HG03457 (cell line): ENCODE measurements at regions not wholly inside any gene's neighbourhood (a gene's known extent, or its start where the extent isn't known, plus 50 kb on each side); places are given as distances from the start of the nearest gene placed in this dataset.
"Not testable (repeated sequence)": the region's sequence is repeated elsewhere in the genome, so short reads cannot be mapped to it uniquely, and the experiment has no call there.

Source experiments
- ATAC-seq: cut with Tn5 transposase; IDR thresholded peaks from one replicate; pipeline ENCODE4 v1.9.1; 2021; ENCODE audit warnings: moderate number of reproducible peaks; ENCODE audit not compliant: unreplicated experiment

DNA sequence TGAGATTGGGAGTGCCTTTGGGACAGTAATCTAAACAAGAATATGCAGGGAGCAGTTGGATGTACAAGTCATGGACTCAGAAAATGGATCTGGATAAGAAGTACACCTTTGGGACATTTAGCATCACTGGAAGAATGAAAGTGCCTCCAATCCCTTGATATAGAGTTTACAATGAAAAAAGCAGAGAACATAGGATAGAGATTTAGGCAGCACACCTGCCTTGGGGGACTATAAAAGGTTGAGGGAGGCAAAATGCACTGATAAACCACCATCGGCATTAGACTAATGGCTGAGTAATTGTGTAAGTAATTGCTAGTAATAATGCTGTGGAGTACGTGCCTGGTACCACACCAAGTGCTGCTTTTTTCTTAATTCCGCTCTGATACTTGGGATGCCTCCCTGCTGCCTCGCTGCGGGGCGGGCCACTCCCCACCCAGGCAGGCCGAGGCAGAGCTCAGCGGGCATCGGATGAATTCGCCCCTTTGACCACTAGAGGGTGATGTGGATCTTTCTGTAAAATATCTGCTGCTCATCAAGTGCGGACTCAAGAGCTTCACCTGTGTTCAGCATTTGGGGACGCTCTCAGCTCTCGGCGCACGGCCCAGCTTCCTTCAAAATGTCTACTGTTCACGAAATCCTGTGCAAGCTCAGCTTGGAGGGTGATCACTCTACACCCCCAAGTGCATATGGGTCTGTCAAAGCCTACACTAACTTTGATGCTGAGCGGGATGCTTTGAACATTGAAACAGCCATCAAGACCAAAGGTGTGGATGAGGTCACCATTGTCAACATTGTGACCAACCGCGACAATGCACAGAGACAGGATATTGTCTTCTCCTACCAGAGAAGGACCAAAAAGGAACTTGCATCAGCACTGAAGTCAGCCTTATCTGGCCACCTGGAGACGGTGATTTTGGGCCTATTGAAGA lies 99.9 kb downstream of the ANKRD18B start:
- ATAC-seq, result no peak

DNA sequence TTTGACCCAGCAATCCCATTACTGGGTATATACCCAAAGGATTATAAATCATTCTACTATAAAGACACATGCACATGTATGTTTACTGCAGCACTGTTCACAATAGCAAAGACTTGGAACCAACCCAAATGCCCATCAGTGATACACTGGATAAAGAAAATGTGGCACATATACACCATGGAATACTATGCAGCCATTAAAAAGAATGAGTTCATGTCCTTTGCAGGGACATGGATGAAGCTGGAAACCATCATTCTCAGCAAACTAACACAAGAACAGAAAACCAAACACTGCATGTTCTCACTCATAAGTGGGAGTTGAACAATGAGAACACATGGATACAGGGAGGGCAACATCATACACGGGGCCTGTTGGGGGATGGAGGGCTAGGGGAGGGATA lies 104.3 kb downstream of the ANKRD18B start:
- ATAC-seq, result not testable (repeated sequence)

DNA sequence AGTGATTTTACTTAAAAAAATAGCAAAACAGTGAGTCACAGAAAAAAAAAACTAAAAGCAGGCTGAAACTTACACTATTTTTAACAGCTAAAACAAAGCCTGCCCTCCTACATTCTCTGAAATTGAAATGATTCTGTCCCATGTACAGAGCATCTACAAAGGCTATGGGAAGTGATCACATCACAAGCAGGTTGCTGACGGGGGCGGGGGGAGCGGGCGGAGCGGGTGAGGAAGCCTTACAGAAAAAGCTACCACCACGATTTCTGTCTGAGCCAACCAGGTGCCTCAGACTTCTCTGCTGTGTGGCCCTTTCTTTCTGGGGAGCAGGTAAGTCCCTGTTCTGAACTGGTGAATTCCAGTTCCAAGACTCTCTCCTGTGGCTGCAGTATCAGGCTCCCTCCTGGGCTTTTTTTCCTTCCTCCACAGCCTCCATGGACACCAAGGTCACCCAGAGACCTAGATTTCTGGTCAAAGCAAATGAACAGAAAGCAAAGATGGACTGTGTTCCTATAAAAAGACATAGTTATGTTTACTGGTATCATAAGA lies 104.9 kb downstream of the ANKRD18B start:
- ATAC-seq, result no peak

DNA sequence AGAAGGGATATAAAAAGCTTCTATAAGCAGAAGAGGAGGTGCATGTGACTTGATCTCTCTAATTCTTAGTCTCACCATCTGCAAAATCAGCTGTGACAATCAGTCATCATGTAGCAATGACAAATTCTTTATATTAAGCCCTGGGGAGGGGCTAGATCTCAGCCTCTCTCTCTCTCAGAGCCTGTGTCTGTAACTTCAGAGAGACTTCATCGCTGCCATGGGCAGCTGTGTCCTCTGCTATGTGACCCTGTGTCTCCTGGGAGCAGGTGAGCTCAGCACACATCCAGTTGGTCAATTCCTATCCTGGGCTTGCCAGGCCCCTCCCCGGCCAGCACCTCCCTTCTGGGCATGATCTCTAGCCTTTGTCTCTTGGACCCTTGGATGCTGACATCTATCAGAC lies 109.6 kb downstream of the ANKRD18B start:
- ATAC-seq, result no peak

DNA sequence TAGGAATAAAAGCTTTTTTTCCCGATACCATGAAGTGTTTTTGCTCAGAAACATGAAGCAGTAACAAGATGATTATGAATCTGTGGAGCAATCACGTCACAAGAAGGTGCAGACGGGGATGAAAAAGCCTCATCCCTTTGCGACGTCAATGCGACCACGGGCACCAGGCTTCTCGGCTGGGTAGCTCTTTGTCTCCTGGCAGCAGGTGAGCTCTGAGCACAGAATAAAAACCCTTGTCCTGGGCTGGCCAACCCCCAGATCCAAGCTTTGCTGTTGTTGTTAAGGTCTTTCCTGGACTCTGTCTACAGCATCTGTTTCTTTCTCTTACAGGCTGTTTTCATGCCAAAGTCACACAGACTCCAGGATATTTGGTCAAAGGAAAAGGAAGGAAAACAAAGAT lies 113.8 kb downstream of the ANKRD18B start:
- no peak for ATAC-seq

DNA sequence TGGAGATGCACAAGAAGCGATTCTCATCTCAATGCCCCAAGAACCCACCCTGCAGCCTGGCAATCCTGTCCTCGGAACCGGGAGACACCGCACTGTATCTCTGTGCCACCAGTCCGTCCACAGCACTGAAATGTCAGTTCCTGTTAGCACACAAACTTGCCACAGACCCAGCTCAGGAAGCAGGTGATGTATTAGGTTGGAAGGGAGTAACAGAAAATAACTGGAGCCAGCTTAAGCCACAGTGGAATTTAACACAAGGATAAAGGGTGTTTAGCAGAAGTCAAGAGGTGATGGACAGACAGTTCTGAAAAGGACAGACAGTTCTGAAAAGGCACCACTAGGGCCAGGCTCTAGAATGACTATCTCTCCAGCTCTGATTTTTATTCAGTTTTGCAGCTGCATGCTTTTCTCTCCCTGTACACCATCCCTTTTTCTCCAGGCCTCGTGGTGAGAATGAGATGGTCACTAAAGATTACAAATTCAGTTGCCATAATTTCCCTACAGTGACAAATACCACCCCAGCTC lies 114.4 kb downstream of the ANKRD18B start:
- no peak for ATAC-seq

DNA sequence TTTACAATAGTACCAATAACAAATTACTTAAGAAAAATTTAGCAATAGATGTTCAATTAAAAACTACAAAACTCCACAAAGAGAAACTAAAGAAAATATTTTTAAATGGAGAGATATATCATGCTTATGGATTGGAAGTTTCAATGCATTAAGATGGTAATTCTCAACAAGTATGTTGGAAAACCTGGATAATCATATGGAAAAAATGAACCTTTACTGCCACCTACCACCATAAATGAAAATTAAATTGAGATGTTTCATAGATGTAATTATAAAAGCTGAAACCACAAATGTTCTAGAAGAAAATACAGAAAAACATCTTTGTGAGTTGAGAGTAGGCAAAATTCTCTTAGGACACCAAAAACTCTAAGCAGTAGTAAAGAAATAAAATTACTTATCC lies 121.7 kb downstream of the ANKRD18B start:
- no peak for ATAC-seq

DNA sequence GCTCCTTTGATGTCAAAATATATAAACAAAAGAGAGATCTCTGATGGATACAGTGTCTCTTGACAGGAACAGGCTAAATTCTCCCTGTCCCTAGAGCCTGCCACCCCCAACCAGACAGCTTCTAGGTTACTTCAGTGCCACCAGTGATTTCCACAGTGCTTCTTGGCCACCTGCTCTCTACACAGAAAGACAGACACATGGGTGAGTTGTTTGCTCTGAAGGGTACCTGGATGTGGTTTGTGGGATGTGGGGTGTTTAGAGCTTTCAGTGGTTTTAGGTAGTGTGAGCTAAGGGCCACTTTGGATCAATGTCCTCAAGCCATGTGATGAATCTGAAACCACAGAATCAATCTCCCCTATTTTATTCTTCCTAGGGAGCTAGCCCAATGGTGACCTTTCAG lies 125.4 kb downstream of the ANKRD18B start:
- ATAC-seq, result no peak

DNA sequence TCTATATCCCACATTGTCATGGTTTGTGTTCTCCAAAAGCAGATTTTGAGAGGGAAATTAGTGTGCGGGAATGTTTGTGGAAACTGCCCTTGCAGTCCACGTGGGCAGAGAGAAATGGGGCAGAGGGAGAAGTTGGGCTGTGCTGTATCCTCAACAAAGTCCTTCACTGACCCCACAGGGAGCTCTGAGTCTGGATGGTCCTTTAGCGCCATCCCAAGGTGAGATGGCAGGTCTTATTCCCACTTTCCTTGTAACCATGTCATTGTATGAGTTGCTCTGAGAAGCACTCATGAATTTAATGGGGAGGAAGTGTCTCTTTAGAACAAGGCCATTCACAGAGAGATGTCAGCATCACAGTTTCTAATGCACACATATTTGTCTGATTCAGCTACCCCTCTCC lies 127.1 kb downstream of the ANKRD18B start:
- ATAC-seq, result no peak

DNA sequence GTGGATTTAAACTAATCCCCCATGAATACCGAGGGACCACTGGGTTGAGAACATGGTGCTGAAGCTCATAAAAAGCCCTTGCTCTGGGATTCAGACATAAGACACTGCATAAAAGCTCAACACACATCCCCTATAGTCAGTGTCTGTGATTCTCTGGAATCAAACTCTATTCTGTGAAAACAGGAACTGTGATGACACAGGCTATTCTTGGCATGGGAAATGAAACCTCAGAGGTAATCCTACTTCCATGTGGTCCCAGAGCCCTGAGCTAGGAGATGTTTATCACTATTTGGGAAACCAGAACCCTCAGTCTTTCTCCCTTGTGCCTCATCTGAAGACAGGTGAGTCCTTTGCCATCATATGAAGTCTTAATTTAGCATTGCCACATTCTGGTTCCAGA lies 135.4 kb upstream of the PRSS3 start:
- ATAC-seq, result no peak

DNA sequence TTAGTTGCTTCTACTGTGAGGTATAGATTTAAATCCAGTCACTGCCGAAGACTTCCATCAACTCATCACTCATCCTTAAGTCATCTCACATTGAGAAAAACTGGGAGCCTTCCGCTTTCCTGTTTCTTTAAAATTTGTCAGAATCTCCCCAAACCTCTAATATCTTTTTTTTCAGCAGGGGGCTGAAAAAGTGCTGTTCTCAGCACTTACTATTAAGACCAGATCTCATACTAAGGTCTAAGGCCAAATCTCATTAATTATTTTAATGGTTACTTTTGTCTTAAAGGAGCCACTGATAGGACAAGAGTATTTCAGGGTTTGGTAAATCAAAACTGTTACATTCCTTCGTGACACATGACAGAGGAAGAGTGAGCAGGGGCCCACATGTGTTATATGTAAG lies 134.6 kb upstream of the PRSS3 start:
- no peak for ATAC-seq

DNA sequence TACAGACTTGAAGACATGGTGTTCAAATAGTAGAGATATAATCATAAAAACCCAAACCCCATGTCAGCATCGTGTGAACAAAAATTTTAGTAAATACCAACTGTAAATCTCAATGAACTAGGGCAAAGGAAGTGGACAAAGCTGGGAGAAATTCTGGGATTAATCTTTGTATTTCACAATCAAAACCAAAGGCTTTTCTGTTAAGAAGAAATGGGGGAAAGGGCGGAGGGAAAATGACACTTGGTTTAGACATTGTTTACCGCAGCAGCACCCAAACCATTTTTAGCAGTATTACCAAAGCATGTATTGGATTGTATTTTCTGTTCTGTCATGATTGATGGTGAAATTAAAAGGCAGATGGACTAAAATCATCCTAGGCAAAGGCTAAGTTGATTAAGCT lies 134.2 kb upstream of the PRSS3 start:
- ATAC-seq, result no peak

DNA sequence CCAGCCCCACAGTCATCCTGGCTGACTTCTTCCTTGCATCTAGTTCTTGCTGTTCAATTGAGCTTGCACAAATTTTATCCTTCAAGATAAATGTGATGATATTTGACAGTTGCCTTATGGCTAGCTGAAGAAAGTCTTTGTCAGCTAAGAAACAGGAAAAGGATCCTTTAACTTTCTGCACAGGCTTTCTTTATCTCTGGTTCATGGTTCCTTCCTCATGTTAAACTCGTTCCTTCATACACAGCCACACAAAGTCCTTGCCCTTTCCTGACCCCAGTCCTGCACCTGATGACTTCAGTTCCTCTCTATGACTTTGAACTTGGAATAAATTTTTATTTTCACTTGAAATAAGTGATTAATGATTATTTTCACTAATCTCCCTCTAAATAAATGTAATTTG lies 132.5 kb upstream of the PRSS3 start:
- no peak for ATAC-seq

DNA sequence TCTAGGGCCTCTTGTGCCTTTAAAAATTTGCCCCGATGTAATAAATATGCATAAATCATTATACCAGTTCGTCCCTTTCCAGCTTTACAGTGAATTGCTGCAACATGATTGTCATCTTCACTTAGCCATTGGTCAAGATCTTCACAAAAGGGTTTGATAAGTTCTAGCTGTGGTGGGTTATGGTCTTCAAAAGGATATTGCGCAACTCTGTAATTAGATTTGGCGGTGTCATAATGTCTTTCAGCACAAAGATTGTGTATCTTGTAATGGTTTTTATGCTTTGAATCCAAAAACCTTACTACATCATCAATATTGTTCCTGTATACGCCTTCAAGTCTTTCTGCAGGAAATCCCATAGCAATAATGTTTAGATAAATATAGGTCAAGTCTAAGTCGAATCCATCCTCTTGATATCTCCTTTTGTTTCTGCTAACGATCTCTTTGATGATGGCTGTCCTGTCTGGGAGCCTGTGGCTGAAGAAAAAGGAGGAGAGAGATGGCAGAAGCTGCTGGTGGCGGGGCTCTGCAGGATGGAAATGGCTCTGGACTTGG lies 119.1 kb upstream of the PRSS3 start:
- ATAC-seq, result not testable (repeated sequence)

DNA sequence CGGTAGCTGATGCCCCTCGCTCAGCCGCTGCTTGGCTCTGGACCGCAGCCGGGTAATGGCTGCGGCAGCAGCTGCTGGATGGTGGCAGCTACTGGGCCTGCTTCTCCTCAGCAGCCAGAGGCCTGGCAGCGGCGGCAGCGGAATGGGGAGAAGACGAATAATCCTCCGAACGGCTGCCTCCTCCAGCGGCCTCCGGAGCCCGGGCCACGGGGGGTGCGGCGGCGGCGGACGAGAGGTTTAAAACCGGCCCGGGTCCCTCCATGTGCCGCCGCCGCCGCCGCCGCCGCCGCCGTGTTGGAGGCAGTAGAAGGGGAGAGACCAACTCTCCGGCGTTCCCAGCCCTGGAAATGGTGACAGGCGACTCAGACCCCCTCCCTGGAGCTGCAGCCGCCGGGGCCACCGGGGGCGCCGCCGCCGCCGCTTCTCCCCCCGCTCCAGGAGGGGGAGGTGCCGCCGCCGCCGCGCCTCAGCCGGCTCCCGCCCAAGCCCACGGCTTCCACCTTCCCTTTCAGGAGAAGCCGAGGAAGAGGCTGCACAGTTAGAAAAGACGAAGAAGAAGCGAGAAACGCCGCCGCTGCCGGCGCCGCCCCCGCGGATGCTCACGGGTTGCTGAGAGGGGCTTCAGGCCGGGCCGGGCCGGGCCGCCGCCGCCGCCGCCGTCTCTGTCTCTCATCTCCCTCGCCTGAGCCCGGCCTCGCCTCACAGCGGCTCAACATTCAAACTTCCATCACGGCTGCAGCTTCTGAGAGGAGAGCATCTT lies 118.4 kb upstream of the PRSS3 start:
- ATAC-seq, result no peak

DNA sequence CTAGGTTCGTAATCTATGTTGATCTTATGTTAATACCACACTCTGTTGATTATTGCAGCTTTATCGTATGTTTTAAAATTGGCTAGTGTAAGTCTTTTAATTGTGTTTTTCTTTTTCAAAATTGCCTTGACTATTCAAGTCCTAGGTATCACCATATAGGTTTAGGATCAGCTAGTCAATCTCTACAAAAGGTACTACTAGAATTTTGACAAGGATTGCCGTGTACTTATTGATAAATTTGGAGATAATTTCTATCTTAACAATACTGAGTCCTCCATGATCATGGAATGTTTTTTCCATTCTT lies 117.9 kb upstream of the PRSS3 start:
- no peak for ATAC-seq

DNA sequence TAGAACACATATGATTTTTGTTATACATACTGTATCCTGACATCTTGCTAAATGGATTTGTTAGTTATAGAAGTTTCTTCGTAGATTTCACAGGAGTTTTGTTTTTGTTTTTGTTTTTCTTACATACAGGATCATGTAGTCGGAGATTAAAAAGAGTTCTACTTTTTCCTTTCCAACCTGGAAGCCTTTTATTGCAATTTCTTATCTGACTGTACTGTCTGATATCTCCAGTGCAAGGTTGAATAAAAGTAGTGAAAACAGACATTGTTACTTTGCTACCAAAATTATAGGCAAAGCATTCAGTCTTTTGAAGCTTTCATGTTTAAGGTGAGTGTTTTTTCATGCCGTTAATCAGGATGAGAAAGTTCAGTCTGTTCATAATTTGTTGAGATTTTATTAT lies 117.4 kb upstream of the PRSS3 start:
- no peak for ATAC-seq

DNA sequence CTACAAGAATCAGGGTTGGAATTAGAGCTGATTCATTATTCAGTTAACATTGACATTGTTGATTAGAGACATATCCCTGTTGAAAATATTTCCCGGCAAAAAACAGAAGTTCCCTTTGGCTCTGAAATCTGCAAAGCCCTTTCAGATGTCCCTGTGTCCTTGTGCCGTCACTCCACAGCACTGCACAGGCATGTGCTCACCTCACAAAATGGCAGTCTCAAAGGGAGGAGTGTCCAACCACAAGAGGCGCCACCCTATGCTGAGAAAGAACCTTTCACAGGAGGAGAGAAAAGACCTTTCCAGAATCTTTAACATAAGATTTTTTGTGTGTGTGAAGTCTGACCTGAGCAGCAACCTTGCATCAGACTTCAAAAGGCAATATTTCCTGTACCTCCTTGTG lies 112.8 kb upstream of the PRSS3 start:
- ATAC-seq, result no peak

DNA sequence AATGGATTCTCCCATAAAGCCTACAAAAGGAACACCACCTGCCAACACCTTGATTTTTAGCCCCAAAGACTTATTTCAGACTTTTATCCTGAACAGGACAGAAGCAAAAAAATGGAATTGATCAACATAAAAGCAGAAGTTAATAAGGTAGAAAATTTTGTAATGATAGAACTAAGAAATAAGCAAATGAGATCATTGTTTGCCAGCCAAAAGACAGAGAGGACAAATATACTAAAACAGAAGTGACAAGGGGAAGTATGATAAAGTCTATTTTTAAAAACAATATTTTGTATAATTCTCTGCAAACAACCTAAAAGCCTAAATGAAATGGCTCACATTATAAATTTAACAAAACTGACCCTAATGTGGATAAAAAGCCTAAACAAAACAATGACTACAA lies 110.5 kb upstream of the PRSS3 start:
- ATAC-seq, result no peak

DNA sequence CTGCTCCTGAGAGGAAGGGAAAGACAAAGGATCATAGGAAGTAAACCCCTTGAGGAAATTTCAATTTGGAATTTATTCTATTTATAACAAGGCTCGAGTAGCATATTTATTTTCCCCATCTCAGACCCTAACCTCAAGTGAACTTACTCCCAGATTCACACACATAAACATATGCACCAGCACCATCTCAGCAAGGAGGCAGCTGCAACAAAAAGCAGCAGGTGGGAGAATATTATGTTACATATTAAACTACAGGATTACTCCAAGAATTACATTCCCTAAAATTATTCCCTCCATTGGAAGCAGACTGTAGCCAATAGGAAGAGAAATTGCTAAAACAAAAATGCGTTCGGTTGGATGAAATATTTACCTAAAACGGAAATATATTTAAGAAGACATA lies 108.4 kb upstream of the PRSS3 start:
- no peak for ATAC-seq

DNA sequence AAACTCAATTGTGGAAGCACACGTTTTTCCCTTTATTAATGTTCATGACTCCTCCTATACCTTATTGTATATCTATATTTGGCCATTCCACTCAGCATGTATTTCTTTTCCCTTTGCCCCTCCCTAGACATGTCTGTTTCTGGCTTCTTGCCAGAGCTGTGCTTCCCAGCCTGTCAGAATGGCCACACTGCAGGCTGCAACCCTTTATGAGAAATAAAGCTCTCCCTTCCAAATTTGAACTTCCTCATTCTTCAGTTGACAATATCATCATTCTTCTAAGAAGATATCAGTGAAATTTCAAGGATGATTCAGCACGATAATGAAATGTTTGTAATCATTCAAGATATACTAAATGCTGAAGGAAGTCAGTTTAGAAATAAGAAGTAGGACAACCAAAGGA lies 107.6 kb upstream of the PRSS3 start:
- no peak for ATAC-seq
